Muscle layer of duodenum (tissue), 2 donors: ENCODE measurements at regions not wholly inside any gene's neighbourhood (a gene's known extent, or its start where the extent isn't known, plus 50 kb on each side); places are given as distances from the start of the nearest gene placed in this dataset.

Experiments used
- H3K27ac ChIP-seq: one replicate; pipeline ENCODE4 v1.7.0; 2013; ENCODE audit warnings: mild to moderate bottlenecking, low read length
- H3K27me3 ChIP-seq: one replicate; pipeline ENCODE4 v1.7.0; 2013; ENCODE audit warnings: low read depth, mild to moderate bottlenecking, control low read depth, low read length
- H3K36me3 ChIP-seq, 2 donors: one replicate each; pipeline ENCODE4 v1.7.0; 2013; ENCODE audit warnings: low read length in 2 of 2, control low read depth in 1 of 2, mild to moderate bottlenecking in 1 of 2; ENCODE audit not compliant: insufficient read depth in 2 of 2, control insufficient read depth in 1 of 2
- H3K4me1 ChIP-seq, 2 donors: one replicate each; pipeline ENCODE4 v1.7.0; 2013; ENCODE audit warnings: low read length in 2 of 2, mild to moderate bottlenecking in 2 of 2, control low read depth in 1 of 2, moderate library complexity in 1 of 2; ENCODE audit not compliant: insufficient read depth in 2 of 2, control insufficient read depth in 1 of 2
- H3K4me3 ChIP-seq, 2 donors: one replicate each; pipeline ENCODE4 v1.7.0; 2013; ENCODE audit warnings: low read length in 2 of 2, low read depth in 1 of 2, mild to moderate bottlenecking in 1 of 2
- H3K9me3 ChIP-seq, 2 donors: one replicate each; pipeline ENCODE4 v1.7.0; 2013; ENCODE audit warnings: low read length in 2 of 2, control low read depth in 1 of 2, mild to moderate bottlenecking in 1 of 2; ENCODE audit not compliant: control insufficient read depth in 1 of 2
- donor health status: healthy.

- Histone ChIP-seq H3K4me3 (no peak overlapping the region), H3K36me3 (no peaks in the 10 kb centered on the region), H3K27ac (no peak overlapping the region), H3K27me3 (no peaks in the 10 kb centered on the region), H3K9me3 (peaks cover 0 to 4% of the 10 kb centered on the region in 2 donors), H3K4me1 (no peaks in the 10 kb centered on the region)
Observed at GRCh38 chr7:138257459-138258196, 181.4 kb downstream of the AKR1D1 start.

DNA sequence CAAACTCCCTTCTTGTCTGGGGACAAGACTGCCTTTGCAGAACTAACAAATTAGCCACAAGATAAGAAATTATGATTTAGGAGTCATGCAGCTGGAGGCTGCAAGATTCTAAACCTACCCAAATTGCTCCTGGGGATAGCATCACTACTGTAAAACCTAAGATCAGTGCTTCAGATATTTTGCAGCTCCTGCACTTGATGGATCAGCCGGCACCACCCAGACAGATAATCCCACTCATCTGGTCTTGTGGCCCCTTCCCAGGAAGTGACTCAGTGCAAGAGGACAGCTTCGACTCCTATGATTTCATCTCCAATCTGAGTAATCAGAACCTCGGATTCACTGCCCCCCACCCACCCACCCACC is 181.9 kb downstream of the AKR1D1 start:
- H3K9me3 ChIP-seq = peaks cover 0 to 4% of the 10 kb centered on the region in 2 donors
- no peak overlapping the region for H3K27ac ChIP-seq
- H3K36me3 ChIP-seq = no peaks in the 10 kb centered on the region

GRCh38 chr7:138259675-138260074 is 183.4 kb downstream of the AKR1D1 start:
- H3K9me3 ChIP-seq = peaks cover 0 to 2% of the 10 kb centered on the region in 2 donors
- no peaks in the 10 kb centered on the region for H3K4me1 ChIP-seq
- no peak overlapping the region for H3K4me3 ChIP-seq
- H3K36me3 ChIP-seq = no peaks in the 10 kb centered on the region
- no peak overlapping the region for H3K27ac ChIP-seq
- H3K27me3 ChIP-seq = no peaks in the 10 kb centered on the region

More for the DNA sequence above, 181.9 kb downstream of the AKR1D1 start:
- Histone ChIP-seq H3K4me1 (no peaks in the 10 kb centered on the region), H3K4me3 (no peak overlapping the region), H3K27me3 (no peaks in the 10 kb centered on the region)

GRCh38 chr7:138267934-138268333 is 191.7 kb downstream of the AKR1D1 start:
- H3K4me3 ChIP-seq = no peak overlapping the region
- no peaks in the 10 kb centered on the region for H3K4me1 ChIP-seq
- no peaks in the 10 kb centered on the region for H3K36me3 ChIP-seq
- peaks cover 0 to 2% of the 10 kb centered on the region in 2 donors for H3K9me3 ChIP-seq
- H3K27ac ChIP-seq = no peak overlapping the region
- no peaks in the 10 kb centered on the region for H3K27me3 ChIP-seq

DNA sequence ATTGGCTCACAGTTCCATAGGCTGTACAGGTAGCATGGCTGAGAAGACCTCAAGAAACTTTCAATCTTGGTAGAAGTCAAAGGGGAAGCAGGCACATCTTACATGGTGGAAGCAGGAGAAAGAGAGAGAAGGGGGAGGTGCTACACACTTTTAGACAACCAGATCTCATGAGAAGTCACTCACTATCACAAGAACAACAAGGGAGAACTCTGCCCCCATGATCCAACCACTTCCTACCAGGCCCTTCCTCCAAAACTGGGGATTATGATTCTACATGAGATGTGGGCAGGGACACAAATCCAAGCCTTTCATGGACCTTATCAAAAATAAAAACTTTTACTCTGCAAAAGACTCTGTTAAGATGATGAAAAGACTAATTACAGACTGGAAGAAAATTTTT is 183.2 kb upstream of the TRIM24 start:
- no peak overlapping the region for H3K27ac ChIP-seq
- H3K4me1 ChIP-seq = no peaks in the 10 kb centered on the region
- peaks cover 0 to 2% of the 10 kb centered on the region in 2 donors for H3K9me3 ChIP-seq
- H3K27me3 ChIP-seq = no peaks in the 10 kb centered on the region
- H3K4me3 ChIP-seq = no peak overlapping the region
- no peaks in the 10 kb centered on the region for H3K36me3 ChIP-seq

GRCh38 chr7:138278601-138279000 is 181.5 kb upstream of the TRIM24 start:
- no peaks in the 10 kb centered on the region for H3K4me1 ChIP-seq
- no peak overlapping the region for H3K4me3 ChIP-seq
- no peak overlapping the region for H3K27ac ChIP-seq
- H3K27me3 ChIP-seq = no peaks in the 10 kb centered on the region
- no peaks in the 10 kb centered on the region for H3K36me3 ChIP-seq
- H3K9me3 ChIP-seq = no peaks in the 10 kb centered on the region

- Histone ChIP-seq H3K27me3 (no peaks in the 10 kb centered on the region), H3K4me3 (no peak overlapping the region), H3K36me3 (no peaks in the 10 kb centered on the region), H3K27ac (no peak overlapping the region), H3K4me1 (no peaks in the 10 kb centered on the region), H3K9me3 (no peaks in the 10 kb centered on the region)
Observed at GRCh38 chr7:138282997-138283396, 177.1 kb upstream of the TRIM24 start.

DNA sequence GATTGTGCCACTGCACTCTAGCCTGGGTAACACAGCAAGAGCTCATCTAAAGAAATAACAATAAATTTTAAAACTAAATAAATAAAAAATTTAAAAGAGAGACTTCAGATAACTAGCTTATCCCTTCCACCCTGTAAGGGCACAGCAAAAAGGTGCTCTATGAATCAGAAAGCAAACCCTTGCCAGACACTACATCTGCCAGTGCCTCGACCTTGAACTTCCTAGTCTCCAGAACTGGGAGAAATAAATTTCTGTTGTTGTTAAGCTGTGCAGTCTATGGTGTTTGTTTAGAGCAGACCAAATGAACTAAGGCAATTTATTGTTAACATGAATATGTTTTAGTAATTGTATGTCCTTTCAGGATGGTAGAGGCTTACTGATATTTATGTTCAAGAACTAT is 174.9 kb upstream of the TRIM24 start:
- H3K36me3 ChIP-seq = no peaks in the 10 kb centered on the region
- no peaks in the 10 kb centered on the region for H3K27me3 ChIP-seq
- H3K27ac ChIP-seq = no peak overlapping the region
- no peaks in the 10 kb centered on the region for H3K4me1 ChIP-seq
- H3K9me3 ChIP-seq = peaks cover 4 to 5% of the 10 kb centered on the region in 2 donors
- no peak overlapping the region for H3K4me3 ChIP-seq

- H3K4me1 ChIP-seq = no peaks in the 10 kb centered on the region
- H3K4me3 ChIP-seq = no peak overlapping the region
- no peaks in the 10 kb centered on the region for H3K27me3 ChIP-seq
- no peaks in the 10 kb centered on the region for H3K36me3 ChIP-seq
- peaks cover 5% of the 10 kb centered on the region in 2 donors for H3K9me3 ChIP-seq
- H3K27ac ChIP-seq = no peak overlapping the region
Observed at GRCh38 chr7:138286846-138287245, 173.2 kb upstream of the TRIM24 start.

- Histone ChIP-seq H3K27ac (no peak overlapping the region), H3K9me3 (peaks cover 5% of the 10 kb centered on the region in 2 donors), H3K4me1 (no peaks in the 10 kb centered on the region), H3K27me3 (no peaks in the 10 kb centered on the region), H3K36me3 (no peaks in the 10 kb centered on the region), H3K4me3 (no peak overlapping the region)
Observed at GRCh38 chr7:138287549-138287948, 172.5 kb upstream of the TRIM24 start.

- Histone ChIP-seq H3K4me3 (no peak overlapping the region), H3K36me3 (no peaks in the 10 kb centered on the region), H3K27me3 (no peaks in the 10 kb centered on the region), H3K4me1 (no peaks in the 10 kb centered on the region), H3K9me3 (peaks cover 5% of the 10 kb centered on the region in 2 donors), H3K27ac (no peak overlapping the region)
Observed at GRCh38 chr7:138289082-138289481, 171.0 kb upstream of the TRIM24 start.

DNA sequence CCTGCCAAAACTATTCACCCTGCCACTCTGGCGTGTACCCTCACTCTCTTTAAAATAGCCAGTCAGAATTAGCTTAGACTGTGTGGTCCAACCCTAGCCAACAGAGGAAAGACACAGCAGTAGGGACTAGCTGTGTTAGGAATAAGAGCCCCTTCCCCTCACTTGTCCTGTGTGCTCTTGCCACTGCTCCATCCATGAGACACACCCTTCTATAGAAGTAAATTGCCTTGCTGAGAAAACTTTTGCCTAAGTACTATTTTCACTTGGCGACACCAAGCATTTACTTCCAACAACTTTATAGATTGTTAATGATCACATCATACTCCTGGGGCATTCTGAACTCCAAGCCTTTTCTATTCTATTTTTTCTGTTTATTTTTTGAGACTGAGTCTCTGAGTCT is 170.2 kb upstream of the TRIM24 start:
- H3K4me1 ChIP-seq = no peaks in the 10 kb centered on the region
- H3K4me3 ChIP-seq = no peak overlapping the region
- no peaks in the 10 kb centered on the region for H3K36me3 ChIP-seq
- H3K27me3 ChIP-seq = no peaks in the 10 kb centered on the region
- no peak overlapping the region for H3K27ac ChIP-seq
- H3K9me3 ChIP-seq = peaks cover 5% of the 10 kb centered on the region in 2 donors
